Keratinocyte (primary cell): ENCODE measurements at regions not wholly inside any gene's neighbourhood (a gene's known extent, or its start where the extent isn't known, plus 50 kb on each side); places are given as distances from the start of the nearest gene placed in this dataset.
"Not testable (repeated sequence)": the region's sequence is repeated elsewhere in the genome, so short reads cannot be mapped to it uniquely, and the experiment has no call there.

Experiments used
- DNase-seq: peaks from one replicate; pipeline ENCODE4 v3.0.0-alpha.2; 2011; ENCODE audit warnings: low read depth, missing footprints, low spot score
- FAIRE-seq: peaks from 2 replicates; lab custom pipeline; 2011; peaks lifted over from hg19 to GRCh38; lab: Jason Lieb, UNC
- H2AFZ ChIP-seq: 2 replicates; pipeline ENCODE4 v1.6.0; 2012; ENCODE audit warnings: low read length, control low read depth, inconsistent platforms; ENCODE audit not compliant: control insufficient read depth
- H3K27ac ChIP-seq: 2 replicates; pipeline ENCODE4 v1.5.1; 2011; ENCODE audit warnings: low read length; ENCODE audit not compliant: control insufficient read depth, insufficient read depth
- H3K27me3 ChIP-seq: 3 replicates; pipeline ENCODE4 v1.6.0; 2011; ENCODE audit warnings: low read length; ENCODE audit not compliant: control insufficient read depth, insufficient read depth; ENCODE audit errors: extremely low read depth
- H3K36me3 ChIP-seq, 2 experiments: 2 replicates in 1 of 2; 3 replicates in 1 of 2; pipeline ENCODE4 v1.5.1; 2011; ENCODE audit warnings: low read length in 2 of 2, mild to moderate bottlenecking in 1 of 2; ENCODE audit not compliant: control insufficient read depth in 2 of 2, insufficient read depth in 2 of 2; ENCODE audit errors: extremely low read depth in 1 of 2
- H3K4me1 ChIP-seq: 3 replicates; pipeline ENCODE4 v1.5.1; 2011; ENCODE audit warnings: low read length; ENCODE audit not compliant: control insufficient read depth, insufficient read depth; ENCODE audit errors: extremely low read depth
- H3K4me2 ChIP-seq: 3 replicates; pipeline ENCODE4 v1.6.0; 2011; ENCODE audit warnings: low read depth, low read length; ENCODE audit not compliant: control insufficient read depth, insufficient read depth; ENCODE audit errors: extremely low read depth
- H3K4me3 ChIP-seq, 3 experiments: fragments of 200-600 bp in 1 of 3; sonication (generic) in 1 of 3; 2 replicates in 2 of 3; 3 replicates in 1 of 3; pipeline ENCODE4 v1.5.1; 2011 to 2016; ENCODE audit warnings: low read length in 3 of 3, mild to moderate bottlenecking in 3 of 3, control low read depth in 2 of 3, inconsistent platforms in 1 of 3, low read depth in 1 of 3, mixed read lengths in 1 of 3, mixed run types in 1 of 3, moderate library complexity in 1 of 3; ENCODE audit not compliant: control insufficient read depth in 2 of 3, insufficient read depth in 2 of 3; ENCODE audit errors: extremely low read depth in 1 of 3
- H3K79me2 ChIP-seq: 2 replicates; pipeline ENCODE4 v1.6.0; 2012; ENCODE audit warnings: low read length; ENCODE audit not compliant: control insufficient read depth, insufficient read depth
- H3K9ac ChIP-seq: 3 replicates; pipeline ENCODE4 v1.6.0; 2011; ENCODE audit warnings: low read length; ENCODE audit not compliant: control insufficient read depth, insufficient read depth; ENCODE audit errors: extremely low read depth
- H3K9me1 ChIP-seq: 3 replicates; pipeline ENCODE4 v1.6.0; 2011; ENCODE audit warnings: low read length; ENCODE audit not compliant: control insufficient read depth, insufficient read depth; ENCODE audit errors: extremely low read depth
- H3K9me3 ChIP-seq: 2 replicates; pipeline ENCODE4 v1.5.1; 2012; ENCODE audit warnings: low read depth, low read length; ENCODE audit not compliant: control insufficient read depth
- H4K20me1 ChIP-seq: 3 replicates; pipeline ENCODE4 v1.6.0; 2011; ENCODE audit warnings: low read length; ENCODE audit not compliant: control insufficient read depth, insufficient read depth; ENCODE audit errors: extremely low read depth
- EZH2 ChIP-seq: IDR thresholded peaks from one replicate; pipeline ENCODE4 v1.6.1; 2012; ENCODE audit warnings: inconsistent platforms, mild to moderate bottlenecking, low read length, moderate library complexity
- dilution Hi-C: fragments of 300-500 bp; cut with MboI; formaldehyde crosslinking; loops from one replicate; pipeline ENCODE4 v1.7.0; 2020; ENCODE audit warnings: low sequenced_read_pairs; ENCODE audit not compliant: extremely low pct_ligation_motif_present
- TF ChIP-seq, protein P1 (sequence below), 3 experiments: IDR thresholded peaks in 1 of 3; conservative IDR thresholded peaks in 1 of 3; optimal IDR thresholded peaks in 1 of 3; 2 replicates in 2 of 3; 3 replicates in 1 of 3; pipeline versions ENCODE3 to v1.5.1; 2011; ENCODE audit warnings: low read length in 3 of 3, mild to moderate bottlenecking in 3 of 3, moderate library complexity in 2 of 3, control low read depth in 1 of 3, inconsistent platforms in 1 of 3; ENCODE audit not compliant: insufficient read depth in 2 of 3; ENCODE audit errors: extremely low read depth in 1 of 3

DNA sequence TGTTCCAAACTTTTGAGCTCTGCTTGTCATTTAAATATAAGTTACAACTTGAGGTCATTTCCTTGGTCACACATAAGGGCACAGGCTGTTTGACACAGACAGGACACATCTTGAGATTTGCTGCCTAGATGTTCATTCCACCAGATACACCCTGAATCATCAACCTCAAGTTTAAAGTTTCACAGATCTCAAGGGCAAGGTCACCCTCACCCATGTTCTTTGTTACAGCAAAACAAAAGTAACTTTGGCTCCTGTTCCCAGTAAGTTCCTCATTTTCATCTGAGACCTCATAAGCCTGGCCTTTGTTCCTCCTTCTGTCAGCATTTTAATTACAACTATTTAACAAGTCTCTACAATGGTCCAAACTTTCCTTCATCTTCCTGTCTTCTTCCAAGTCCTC is 106.7 kb upstream of the CTSV start:
- H3K9me1 ChIP-seq, DNase-seq, H4K20me1 ChIP-seq, H3K4me3 ChIP-seq, H3K9me3 ChIP-seq, H3K36me3 ChIP-seq, FAIRE-seq, H3K4me1 ChIP-seq, H3K4me2 ChIP-seq, H2AFZ ChIP-seq, H3K27ac ChIP-seq, dilution Hi-C loops, H3K79me2 ChIP-seq, H3K27me3 ChIP-seq, H3K9ac ChIP-seq: not testable (repeated sequence)

DNA sequence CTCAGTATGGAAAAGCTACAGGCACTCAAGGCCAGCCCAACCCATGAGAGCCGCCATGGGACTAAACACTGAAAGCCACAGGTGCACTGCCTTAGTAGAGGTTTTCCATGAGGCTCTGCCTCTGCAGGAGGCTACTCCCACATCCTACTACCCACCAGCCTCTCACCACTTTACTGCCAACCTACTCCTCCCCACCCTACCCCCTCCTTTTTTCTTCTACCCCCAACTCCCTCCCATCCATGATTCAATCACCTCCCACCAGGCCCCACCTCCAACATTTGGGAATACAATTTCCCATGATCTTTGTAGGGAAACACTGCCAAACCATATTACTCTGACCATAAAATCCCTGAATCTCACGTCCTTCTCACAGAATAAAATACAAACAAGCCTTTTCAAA is 101.6 kb upstream of the CTSV start:
- Histone ChIP-seq H2AFZ (no peak overlapping the region), H3K4me3 (no peak overlapping the region), H3K9me1 (no peaks in the 10 kb centered on the region), H3K4me2 (no peak overlapping the region), H3K27ac (no peak overlapping the region), H4K20me1 (no peaks in the 10 kb centered on the region), H3K9me3 (no peaks in the 10 kb centered on the region), H3K36me3 (no peaks in the 10 kb centered on the region), H3K79me2 (no peaks in the 10 kb centered on the region), H3K27me3 (peaks cover 3% of the 10 kb centered on the region), H3K9ac (no peak overlapping the region), H3K4me1 (no peaks in the 10 kb centered on the region)
- dilution Hi-C loops, result no loop called here
- FAIRE-seq (no peak), DNase-seq (no peak)
- TF ChIP-seq, protein P1, sequence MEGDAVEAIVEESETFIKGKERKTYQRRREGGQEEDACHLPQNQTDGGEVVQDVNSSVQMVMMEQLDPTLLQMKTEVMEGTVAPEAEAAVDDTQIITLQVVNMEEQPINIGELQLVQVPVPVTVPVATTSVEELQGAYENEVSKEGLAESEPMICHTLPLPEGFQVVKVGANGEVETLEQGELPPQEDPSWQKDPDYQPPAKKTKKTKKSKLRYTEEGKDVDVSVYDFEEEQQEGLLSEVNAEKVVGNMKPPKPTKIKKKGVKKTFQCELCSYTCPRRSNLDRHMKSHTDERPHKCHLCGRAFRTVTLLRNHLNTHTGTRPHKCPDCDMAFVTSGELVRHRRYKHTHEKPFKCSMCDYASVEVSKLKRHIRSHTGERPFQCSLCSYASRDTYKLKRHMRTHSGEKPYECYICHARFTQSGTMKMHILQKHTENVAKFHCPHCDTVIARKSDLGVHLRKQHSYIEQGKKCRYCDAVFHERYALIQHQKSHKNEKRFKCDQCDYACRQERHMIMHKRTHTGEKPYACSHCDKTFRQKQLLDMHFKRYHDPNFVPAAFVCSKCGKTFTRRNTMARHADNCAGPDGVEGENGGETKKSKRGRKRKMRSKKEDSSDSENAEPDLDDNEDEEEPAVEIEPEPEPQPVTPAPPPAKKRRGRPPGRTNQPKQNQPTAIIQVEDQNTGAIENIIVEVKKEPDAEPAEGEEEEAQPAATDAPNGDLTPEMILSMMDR (optimal IDR thresholded peaks at IDR 0.05 in 1 of 3, IDR thresholded peaks at IDR 0.05 in 1 of 3, conservative IDR thresholded peaks at IDR 0.05 in 1 of 3; ENCODE audit: extremely low read depth in 1 of 3, insufficient read depth in 2 of 3, low read length in 3 of 3), result no peak
- no peak for TF ChIP-seq EZH2

DNA sequence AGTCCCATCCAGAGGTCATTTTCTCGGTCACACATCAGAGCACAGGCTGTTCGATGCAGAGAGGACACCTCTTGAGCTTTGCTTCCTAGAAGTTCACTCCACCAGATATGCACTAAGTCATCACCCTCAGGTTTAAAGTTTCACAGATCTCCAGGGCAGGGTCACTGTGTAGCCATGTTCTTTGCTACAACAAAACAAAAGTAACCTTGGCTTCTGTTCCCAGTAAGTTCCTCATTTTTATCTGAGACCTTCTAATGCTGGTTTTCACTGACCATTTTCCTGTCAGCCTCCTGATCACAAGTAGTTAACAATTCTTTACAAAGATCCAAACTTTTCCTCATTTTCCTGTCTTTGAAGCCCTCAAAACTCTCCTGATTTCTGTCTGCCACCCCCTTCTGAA is 97.5 kb upstream of the CTSV start:
- Histone ChIP-seq H3K9me1 (no peaks in the 10 kb centered on the region), H3K4me3 (no peak overlapping the region), H3K4me2 (no peak overlapping the region), H3K4me1 (no peaks in the 10 kb centered on the region), H3K27me3 (no peaks in the 10 kb centered on the region), H3K9ac (no peak overlapping the region), H3K27ac (no peak overlapping the region), H4K20me1 (no peaks in the 10 kb centered on the region), H3K9me3 (no peaks in the 10 kb centered on the region), H3K79me2 (no peaks in the 10 kb centered on the region), H3K36me3 (no peaks in the 10 kb centered on the region), H2AFZ (no peak overlapping the region)
- dilution Hi-C loops, result no loop called here
- TF ChIP-seq, protein P1 (optimal IDR thresholded peaks at IDR 0.05 in 1 of 3, IDR thresholded peaks at IDR 0.05 in 1 of 3, conservative IDR thresholded peaks at IDR 0.05 in 1 of 3; ENCODE audit: extremely low read depth in 1 of 3, insufficient read depth in 2 of 3, low read length in 3 of 3), result no peak
- TF ChIP-seq EZH2, result no peak
- FAIRE-seq, result no peak
- no peak for DNase-seq

DNA sequence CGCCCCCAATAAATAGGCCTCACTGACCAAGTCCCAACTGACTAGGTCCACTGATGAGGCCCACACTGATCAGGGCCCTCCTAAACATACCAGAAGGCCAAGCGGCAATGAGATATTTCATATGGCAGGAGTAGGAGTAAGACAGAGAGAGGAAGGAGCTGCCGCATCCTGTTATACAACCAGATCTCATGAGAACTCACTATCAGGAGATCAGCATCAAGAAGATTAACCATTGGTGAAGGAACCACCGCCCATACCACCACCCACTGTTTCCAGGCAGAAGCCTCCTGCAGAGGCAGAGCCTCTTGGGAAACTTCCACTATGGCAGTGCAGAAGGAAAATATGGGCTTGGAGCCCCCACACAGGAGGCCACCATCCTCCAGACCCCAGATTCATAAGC is 95.0 kb upstream of the CTSV start:
- H3K9me1 ChIP-seq, H3K36me3 ChIP-seq, H3K79me2 ChIP-seq, DNase-seq, H3K4me3 ChIP-seq, H3K27ac ChIP-seq, H3K4me1 ChIP-seq, FAIRE-seq, H3K27me3 ChIP-seq, H3K9me3 ChIP-seq, H4K20me1 ChIP-seq, dilution Hi-C loops, H3K9ac ChIP-seq, H3K4me2 ChIP-seq, H2AFZ ChIP-seq: not testable (repeated sequence)
